DND-41 (cell line): ENCODE measurements at regions not wholly inside any gene's neighbourhood (a gene's known extent, or its start where the extent isn't known, plus 50 kb on each side); places are given as distances from the start of the nearest gene placed in this dataset.

ENCODE experiments used
- ATAC-seq: fragments of 200-7000 bp; cut with Tn5 transposase; 3 replicates; pipeline ENCODE4 v1.9.1; 2021; ENCODE audit warnings: low read depth; ENCODE audit not compliant: insufficient read depth
- DNase-seq: peaks from one replicate; pipeline ENCODE4 v3.0.0-alpha.2; 2020
- H2AFZ ChIP-seq: 2 replicates; pipeline ENCODE4 v1.6.0; 2012; ENCODE audit warnings: low read depth, low read length
- H3K27ac ChIP-seq: 2 replicates; pipeline ENCODE4 v1.5.1; 2012; ENCODE audit warnings: low read length, inconsistent platforms
- H3K27me3 ChIP-seq: fragments of 200-600 bp; sonication (generic); 2 replicates; pipeline ENCODE4 v1.6.0; 2012; ENCODE audit warnings: low read length, mild to moderate bottlenecking, inconsistent platforms; ENCODE audit not compliant: insufficient read depth, poor library complexity
- H3K36me3 ChIP-seq: 2 replicates; pipeline ENCODE4 v1.5.1; 2012; ENCODE audit warnings: low read length, inconsistent platforms; ENCODE audit not compliant: insufficient read depth
- H3K4me1 ChIP-seq: 2 replicates; pipeline ENCODE4 v1.5.1; 2012; ENCODE audit warnings: mild to moderate bottlenecking, low read length; ENCODE audit not compliant: insufficient read depth
- H3K4me2 ChIP-seq: 2 replicates; pipeline ENCODE4 v1.6.0; 2012; ENCODE audit warnings: mild to moderate bottlenecking, moderate library complexity, low read length, inconsistent platforms; ENCODE audit not compliant: insufficient read depth
- H3K4me3 ChIP-seq, 2 experiments: fragments of 200-600 bp in 1 of 2; shearing (Covaris generic) in 1 of 2; 2 replicates each; pipeline ENCODE4 v1.5.1; 2012 to 2016; ENCODE audit warnings: inconsistent platforms in 2 of 2, low read length in 2 of 2, mild to moderate bottlenecking in 2 of 2, low read depth in 1 of 2, moderate library complexity in 1 of 2
- H3K79me2 ChIP-seq: 2 replicates; pipeline ENCODE4 v1.6.0; 2012; ENCODE audit warnings: low read length, inconsistent platforms; ENCODE audit not compliant: insufficient read depth
- H3K9ac ChIP-seq: 2 replicates; pipeline ENCODE4 v1.6.0; 2012; ENCODE audit warnings: low read depth, mild to moderate bottlenecking, inconsistent platforms, low read length, moderate library complexity
- H3K9me3 ChIP-seq: 2 replicates; pipeline ENCODE4 v1.5.1; 2012; ENCODE audit warnings: low read length, moderate library complexity, mild to moderate bottlenecking, inconsistent platforms; ENCODE audit not compliant: insufficient read depth, severe bottlenecking
- H4K20me1 ChIP-seq: 2 replicates; pipeline ENCODE4 v1.6.0; 2012; ENCODE audit warnings: low read length; ENCODE audit not compliant: insufficient read depth
- CTCF ChIP-seq: IDR thresholded peaks from 2 replicates; pipeline ENCODE4 v1.5.1; 2012; ENCODE audit warnings: borderline replicate concordance, low read length, moderate library complexity, mild to moderate bottlenecking; ENCODE audit not compliant: poor library complexity, severe bottlenecking; ENCODE audit errors: extremely low read depth
- EZH2 ChIP-seq: IDR thresholded peaks from 3 replicates; pipeline ENCODE4 v1.6.1; 2012; ENCODE audit warnings: borderline replicate concordance, low read depth, mild to moderate bottlenecking, moderate library complexity, low read length, inconsistent platforms; ENCODE audit not compliant: severe bottlenecking

GRCh38 chr11:127205688-127206217, 205.2 kb upstream of the KIRREL3 start:
- ATAC-seq, result no peak
- no peak for DNase-seq
- no peaks in the 10 kb centered on the region for H3K79me2 ChIP-seq
- no peak overlapping the region for H3K9ac ChIP-seq
- no peak overlapping the region for H3K4me3 ChIP-seq
- H3K4me2 ChIP-seq, result no peak overlapping the region
- H2AFZ ChIP-seq, result no peak overlapping the region
- H3K9me3 ChIP-seq, result peaks cover 8% of the 10 kb centered on the region
- H3K27me3 ChIP-seq, result peaks cover 6% of the 10 kb centered on the region
- H3K36me3 ChIP-seq, result no peaks in the 10 kb centered on the region
- H3K4me1 ChIP-seq, result no peaks in the 10 kb centered on the region
- no peaks in the 10 kb centered on the region for H4K20me1 ChIP-seq
- no peak overlapping the region for H3K27ac ChIP-seq
- TF ChIP-seq CTCF (no peak), EZH2 (no peak)

GRCh38 chr11:127203490-127203889, 202.9 kb upstream of the KIRREL3 start:
- Histone ChIP-seq H3K27ac (no peak overlapping the region), H3K79me2 (no peaks in the 10 kb centered on the region), H3K4me3 (no peak overlapping the region), H3K9ac (no peak overlapping the region), H2AFZ (no peak overlapping the region), H3K4me1 (no peaks in the 10 kb centered on the region), H3K27me3 (peaks cover 10% of the 10 kb centered on the region), H3K36me3 (no peaks in the 10 kb centered on the region), H4K20me1 (no peaks in the 10 kb centered on the region), H3K9me3 (peaks cover 8% of the 10 kb centered on the region), H3K4me2 (no peak overlapping the region)
- no peak for DNase-seq
- no peak for ATAC-seq
- TF ChIP-seq CTCF (no peak), EZH2 (no peak)

GRCh38 chr11:127202105-127202504, 201.5 kb upstream of the KIRREL3 start:
- Histone ChIP-seq H3K79me2 (no peaks in the 10 kb centered on the region), H3K4me1 (no peaks in the 10 kb centered on the region), H3K4me3 (no peak overlapping the region), H3K27ac (no peak overlapping the region), H3K9ac (no peak overlapping the region), H2AFZ (no peak overlapping the region), H3K27me3 (peaks cover 10% of the 10 kb centered on the region), H3K9me3 (peaks cover 4% of the 10 kb centered on the region), H4K20me1 (no peaks in the 10 kb centered on the region), H3K36me3 (no peaks in the 10 kb centered on the region), H3K4me2 (no peak overlapping the region)
- DNase-seq (no peak), ATAC-seq (no peak)
- TF ChIP-seq CTCF (no peak), EZH2 (no peak)

GRCh38 chr11:127199306-127199801, 198.8 kb upstream of the KIRREL3 start:
- Histone ChIP-seq H3K27ac (no peak overlapping the region), H3K4me2 (no peak overlapping the region), H3K27me3 (peaks cover 10% of the 10 kb centered on the region), H2AFZ (no peak overlapping the region), H3K9me3 (peaks cover 1% of the 10 kb centered on the region), H3K9ac (no peak overlapping the region), H3K4me1 (no peaks in the 10 kb centered on the region), H4K20me1 (no peaks in the 10 kb centered on the region), H3K36me3 (no peaks in the 10 kb centered on the region), H3K79me2 (no peaks in the 10 kb centered on the region), H3K4me3 (no peak overlapping the region)
- no peak for ATAC-seq
- TF ChIP-seq CTCF (no peak), EZH2 (no peak)
- no peak for DNase-seq
